ENCODE measurements at regions not wholly inside any gene's neighbourhood (a gene's known extent, or its start where the extent isn't known, plus 50 kb on each side); places are given as distances from the start of the nearest gene placed in this dataset.

DNA sequence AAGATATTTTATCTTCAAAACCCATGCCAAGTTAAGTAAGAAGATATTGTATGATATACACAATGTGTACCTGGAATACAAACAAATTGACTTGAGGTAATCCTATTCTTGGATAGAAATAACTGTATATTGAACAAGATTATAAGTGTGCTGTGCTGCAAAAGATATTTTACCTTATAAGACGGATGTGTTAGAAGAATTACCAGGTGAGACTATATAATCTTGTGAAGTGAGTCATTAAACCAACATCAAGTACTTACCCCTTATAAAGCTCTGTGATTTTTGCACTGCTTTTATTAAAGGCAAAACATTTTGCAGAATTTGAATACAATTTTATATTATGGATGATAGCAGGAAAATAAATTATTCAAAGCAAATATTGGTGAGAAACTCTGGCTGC is 570.0 kb downstream of the MMUT start:
- H3K27ac Mint-ChIP-seq: no peak overlapping the region
- ATAC-seq (ENCODE audit: low read depth): no peak
- ChIA-PET CTCF (no interaction called here), POLR2A (no interaction called here)
- intact Hi-C loops (cut with micrococcal nuclease): no loop called here
- H3K9me3 Mint-ChIP-seq: peaks cover 3% of the 10 kb centered on the region
- H3K36me3 Mint-ChIP-seq (ENCODE audit: low read depth): no peaks in the 10 kb centered on the region
- no peaks in the 10 kb centered on the region for H3K4me1 Mint-ChIP-seq
- H3K27me3 Mint-ChIP-seq: no peaks in the 10 kb centered on the region
- no peak for DNase-seq
- H3K4me3 Mint-ChIP-seq: no peak overlapping the region
- TF ChIP-seq, protein P1, sequence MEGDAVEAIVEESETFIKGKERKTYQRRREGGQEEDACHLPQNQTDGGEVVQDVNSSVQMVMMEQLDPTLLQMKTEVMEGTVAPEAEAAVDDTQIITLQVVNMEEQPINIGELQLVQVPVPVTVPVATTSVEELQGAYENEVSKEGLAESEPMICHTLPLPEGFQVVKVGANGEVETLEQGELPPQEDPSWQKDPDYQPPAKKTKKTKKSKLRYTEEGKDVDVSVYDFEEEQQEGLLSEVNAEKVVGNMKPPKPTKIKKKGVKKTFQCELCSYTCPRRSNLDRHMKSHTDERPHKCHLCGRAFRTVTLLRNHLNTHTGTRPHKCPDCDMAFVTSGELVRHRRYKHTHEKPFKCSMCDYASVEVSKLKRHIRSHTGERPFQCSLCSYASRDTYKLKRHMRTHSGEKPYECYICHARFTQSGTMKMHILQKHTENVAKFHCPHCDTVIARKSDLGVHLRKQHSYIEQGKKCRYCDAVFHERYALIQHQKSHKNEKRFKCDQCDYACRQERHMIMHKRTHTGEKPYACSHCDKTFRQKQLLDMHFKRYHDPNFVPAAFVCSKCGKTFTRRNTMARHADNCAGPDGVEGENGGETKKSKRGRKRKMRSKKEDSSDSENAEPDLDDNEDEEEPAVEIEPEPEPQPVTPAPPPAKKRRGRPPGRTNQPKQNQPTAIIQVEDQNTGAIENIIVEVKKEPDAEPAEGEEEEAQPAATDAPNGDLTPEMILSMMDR (IDR thresholded peaks at IDR 0.05): no peak

DNA sequence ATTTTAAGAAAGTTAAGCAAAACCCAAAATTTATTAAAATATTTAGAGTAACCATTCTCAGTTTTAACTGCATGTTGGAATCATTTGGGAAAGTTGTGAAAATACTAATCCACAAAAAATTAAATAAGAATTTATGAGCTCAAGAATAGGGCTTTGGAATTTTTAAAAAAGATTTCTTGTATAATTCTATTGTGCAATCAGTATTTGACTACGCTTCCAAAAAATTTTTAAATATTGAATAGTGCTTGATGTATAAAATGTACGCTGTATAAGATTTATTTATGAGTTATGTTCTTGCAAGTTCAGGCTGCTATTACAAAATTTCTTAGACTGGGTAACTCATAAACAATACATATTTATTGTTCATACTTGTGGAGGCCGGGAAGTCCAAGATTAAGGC is 571.7 kb downstream of the MMUT start:
- no peaks in the 10 kb centered on the region for H3K36me3 Mint-ChIP-seq (ENCODE audit: low read depth)
- no peaks in the 10 kb centered on the region for H3K27me3 Mint-ChIP-seq
- no peak overlapping the region for H3K27ac Mint-ChIP-seq
- H3K4me1 Mint-ChIP-seq: no peaks in the 10 kb centered on the region
- intact Hi-C loops (cut with micrococcal nuclease): no loop called here
- DNase-seq (no peak), ATAC-seq (ENCODE audit: low read depth) (no peak)
- POLR2A ChIA-PET: no interaction called here
- H3K9me3 Mint-ChIP-seq: peaks cover 6% of the 10 kb centered on the region
- no peak overlapping the region for H3K4me3 Mint-ChIP-seq
- TF ChIP-seq, protein P1 (IDR thresholded peaks at IDR 0.05): no peak
- CTCF ChIA-PET: no interaction called here

DNA sequence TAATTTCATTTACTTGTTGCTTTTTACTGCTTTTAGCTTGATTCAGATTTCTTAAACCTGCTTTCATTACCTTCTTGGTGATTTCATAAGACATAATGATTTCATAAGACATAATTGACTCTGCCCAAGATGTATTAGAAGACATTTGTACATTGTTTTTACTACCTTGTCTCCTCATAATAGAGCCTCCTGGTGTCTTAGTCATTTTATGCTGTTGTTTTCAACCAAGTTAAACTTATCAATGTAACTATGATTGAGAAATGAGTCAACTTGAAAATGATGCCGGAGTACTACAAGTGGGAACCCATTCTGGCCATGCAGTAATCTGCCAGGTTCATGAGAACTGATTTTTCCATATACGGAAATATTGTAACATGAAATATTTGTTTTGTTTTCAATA is 573.6 kb downstream of the MMUT start:
- ATAC-seq (ENCODE audit: low read depth): no peak
- no peaks in the 10 kb centered on the region for H3K27me3 Mint-ChIP-seq
- no peak overlapping the region for H3K27ac Mint-ChIP-seq
- TF ChIP-seq, protein P1 (IDR thresholded peaks at IDR 0.05): no peak
- peaks cover 12% of the 10 kb centered on the region for H3K9me3 Mint-ChIP-seq
- H3K4me1 Mint-ChIP-seq: no peaks in the 10 kb centered on the region
- POLR2A ChIA-PET: no interaction called here
- no peaks in the 10 kb centered on the region for H3K36me3 Mint-ChIP-seq (ENCODE audit: low read depth)
- CTCF ChIA-PET: no interaction called here
- intact Hi-C loops (cut with micrococcal nuclease): no loop called here
- no peak overlapping the region for H3K4me3 Mint-ChIP-seq
- DNase-seq: no peak

- TF ChIP-seq, protein P1 (IDR thresholded peaks at IDR 0.05): no peak
- H3K27me3 Mint-ChIP-seq: no peaks in the 10 kb centered on the region
- ChIA-PET CTCF (no interaction called here), POLR2A (no interaction called here)
- no peaks in the 10 kb centered on the region for H3K4me1 Mint-ChIP-seq
- no peak overlapping the region for H3K4me3 Mint-ChIP-seq
- DNase-seq: no peak
- no peak for ATAC-seq (ENCODE audit: low read depth)
- peaks cover 21% of the 10 kb centered on the region for H3K9me3 Mint-ChIP-seq
- intact Hi-C loops (cut with micrococcal nuclease): no loop called here
- H3K36me3 Mint-ChIP-seq (ENCODE audit: low read depth): no peaks in the 10 kb centered on the region
- H3K27ac Mint-ChIP-seq: no peak overlapping the region
Measured at GRCh38 chr6:48883116-48883515, 579.9 kb downstream of the MMUT start.

- CTCF ChIA-PET: no interaction called here
- TF ChIP-seq, protein P1 (IDR thresholded peaks at IDR 0.05): no peak
- intact Hi-C loops (cut with micrococcal nuclease): no loop called here
- POLR2A ChIA-PET: no interaction called here
- no peaks in the 10 kb centered on the region for H3K27me3 Mint-ChIP-seq
- ATAC-seq (ENCODE audit: low read depth): no peak
- no peak overlapping the region for H3K27ac Mint-ChIP-seq
- H3K4me3 Mint-ChIP-seq: no peak overlapping the region
- no peaks in the 10 kb centered on the region for H3K36me3 Mint-ChIP-seq (ENCODE audit: low read depth)
- H3K4me1 Mint-ChIP-seq: no peaks in the 10 kb centered on the region
- DNase-seq: no peak
- H3K9me3 Mint-ChIP-seq: peaks cover 21% of the 10 kb centered on the region
Measured at GRCh38 chr6:48881551-48881950, 581.5 kb downstream of the MMUT start.
